Transverse colon (tissue), 4 donors: ENCODE measurements at regions not wholly inside any gene's neighbourhood (a gene's known extent, or its start where the extent isn't known, plus 50 kb on each side); places are given as distances from the start of the nearest gene placed in this dataset.

Experiments used
- CTCF ChIP-seq, 5 experiments: fragments of 200-600 bp in 3 of 5; fragments of 450-650 bp in 2 of 5; sonication (generic) in 3 of 5; IDR thresholded peaks; 1 replicate in 2 of 5; 2 replicates in 3 of 5; pipeline ENCODE4 v1.5.1; 2016 to 2017; ENCODE audit warnings: antibody characterized with exemption in 5 of 5, inconsistent platforms in 3 of 5, mild to moderate bottlenecking in 2 of 5, moderate library complexity in 1 of 5
- POLR2A ChIP-seq: fragments of 450-650 bp; IDR thresholded peaks from one replicate; pipeline ENCODE4 v1.6.1; 2016; ENCODE audit warnings: antibody characterized with exemption, mild to moderate bottlenecking, moderate library complexity
- POLR2AphosphoS5 ChIP-seq, 3 donors: sonication (generic); formaldehyde crosslinking; IDR thresholded peaks; one replicate each; pipeline ENCODE4 v1.6.1; 2016; ENCODE audit warnings: antibody characterized with exemption in 3 of 3

- TF ChIP-seq POLR2A, result no peak
- no peak for TF ChIP-seq CTCF (IDR thresholded peaks at IDR 0.05)
- no peak for TF ChIP-seq POLR2AphosphoS5 (IDR thresholded peaks at IDR 0.05)
Observed at GRCh38 chr1:177629526-177629925, 340.3 kb downstream of the SEC16B start.
